HepG2 (cell line): ENCODE measurements at regions not wholly inside any gene's neighbourhood (a gene's known extent, or its start where the extent isn't known, plus 50 kb on each side); places are given as distances from the start of the nearest gene placed in this dataset.

Experiments used
- ATAC-seq: fragments of 200-7000 bp; cut with Tn5 transposase; 3 replicates; pipeline ENCODE4 v1.9.1; 2020; ENCODE audit warnings: mild to moderate bottlenecking, moderate library complexity
- BruUV-seq: library from RNA; stranded (reverse); fragments of 400-500 nt; replicated peaks from 2 replicates; lab custom pipeline; 2021; lab: Mats Ljungman, UMichigan
- CTCF ChIA-PET: fragments of 300-600 bp; formaldehyde crosslinking; extraction: SDS; loops from one replicate; lab custom pipeline; 2021; ENCODE audit warnings: low total read pairs, inconsistent platforms, low intra/inter-chr PET ratio; lab: Yijun Ruan, JAX
- POLR2A ChIA-PET: fragments of 350-600 bp; sonication (Branson Sonifier 250); formaldehyde crosslinking; loops from one replicate; lab custom pipeline; 2020; ENCODE audit warnings: antibody characterized with exemption, inconsistent platforms; lab: Yijun Ruan, JAX
- DNase-seq: peaks from one replicate; pipeline ENCODE4 v3.0.0-alpha.2; 2015; ENCODE audit warnings: low spot score
- FAIRE-seq: peaks from 3 replicates; lab custom pipeline; 2011; peaks lifted over from hg19 to GRCh38; lab: Jason Lieb, UNC
- H2AFZ ChIP-seq: one replicate; pipeline ENCODE4 v1.6.1; 2011; ENCODE audit warnings: low read length, inconsistent platforms
- H3K27ac ChIP-seq: fragments of 300-600 bp; 3 replicates; pipeline ENCODE4 v1.8.0; 2011; ENCODE audit warnings: mixed run types, mild to moderate bottlenecking, mixed read lengths, low read length, inconsistent platforms; ENCODE audit not compliant: insufficient read depth; ENCODE audit errors: extremely low read length
- H3K27me3 ChIP-seq, 2 experiments: fragments of 200-600 bp in 1 of 2; 2 replicates in 1 of 2; 3 replicates in 1 of 2; pipeline versions ENCODE4 v1.6.0 to v1.8.0; 2011; ENCODE audit warnings: low read length in 2 of 2, mild to moderate bottlenecking in 2 of 2, moderate library complexity in 2 of 2, inconsistent platforms in 1 of 2; ENCODE audit not compliant: insufficient read depth in 2 of 2, control insufficient read depth in 1 of 2
- H3K36me3 ChIP-seq, 2 experiments: fragments of 200-600 bp in 1 of 2; replicated peaks in 1 of 2; 2 replicates in 1 of 2; 3 replicates in 1 of 2; pipeline versions ENCODE4 v1.5.1 to v1.8.0; 2011; ENCODE audit warnings: low read length in 2 of 2, inconsistent platforms in 1 of 2; ENCODE audit not compliant: insufficient read depth in 2 of 2, control insufficient read depth in 1 of 2
- H3K4me1 ChIP-seq: 2 replicates; pipeline ENCODE4 v1.5.1; 2012; ENCODE audit warnings: low read length, inconsistent platforms; ENCODE audit not compliant: insufficient read depth
- H3K4me2 ChIP-seq: 2 replicates; pipeline ENCODE4 v1.6.0; 2011; ENCODE audit warnings: low read depth, low read length, inconsistent platforms
- H3K4me3 ChIP-seq, 3 experiments: fragments of 200-600 bp in 1 of 3; sonication (generic), shearing (Covaris generic) in 1 of 3; replicated peaks in 1 of 3; 2 replicates each; pipeline ENCODE4 v1.5.1; 2011 to 2016; ENCODE audit warnings: low read length in 3 of 3, inconsistent platforms in 2 of 3, low read depth in 2 of 3, mild to moderate bottlenecking in 2 of 3, control low read depth in 1 of 3, mixed read lengths in 1 of 3; ENCODE audit not compliant: insufficient read depth in 1 of 3
- H3K79me2 ChIP-seq: one replicate; pipeline ENCODE4 v1.6.1; 2011; ENCODE audit warnings: low read length, inconsistent platforms; ENCODE audit not compliant: insufficient read depth
- H3K9ac ChIP-seq: 2 replicates; pipeline ENCODE4 v1.6.0; 2011; ENCODE audit warnings: mild to moderate bottlenecking, low read depth, low read length, inconsistent platforms; ENCODE audit not compliant: insufficient read depth
- H3K9me3 ChIP-seq: 2 replicates; pipeline ENCODE4 v1.5.1; 2012; ENCODE audit warnings: mild to moderate bottlenecking, low read length
- H4K20me1 ChIP-seq: 2 replicates; pipeline ENCODE4 v1.6.0; 2011; ENCODE audit warnings: inconsistent platforms, mild to moderate bottlenecking, low read length, moderate library complexity; ENCODE audit not compliant: insufficient read depth
- SNAPC4 ChIP-seq: sonication (generic); formaldehyde crosslinking; IDR thresholded peaks from 2 replicates; pipeline ENCODE4 v1.4.0; 2020; ENCODE audit warnings: mild to moderate bottlenecking, missing genetic modification reagents
- WGBS: methylation state at CpG from one replicate; pipeline ENCODE4 v1.1.6; 2017; ENCODE audit warnings: low lambda C conversion rate; 5-methylcytosine and 5-hydroxymethylcytosine counted together
- in situ Hi-C: cut with HindIII; loops from 2 replicates; pipeline ENCODE4 v1.10.0; 2017; ENCODE audit warnings: low pct_unique_long_range_greater_than_20kb; ENCODE audit not compliant: extremely low pct_ligation_motif_present
- intact Hi-C: fragments of 100-400 bp; cut with micrococcal nuclease; formaldehyde crosslinking; loops from one replicate; pipeline ENCODE4 v1.10.0; 2022; ENCODE audit not compliant: unreplicated experiment

DNA sequence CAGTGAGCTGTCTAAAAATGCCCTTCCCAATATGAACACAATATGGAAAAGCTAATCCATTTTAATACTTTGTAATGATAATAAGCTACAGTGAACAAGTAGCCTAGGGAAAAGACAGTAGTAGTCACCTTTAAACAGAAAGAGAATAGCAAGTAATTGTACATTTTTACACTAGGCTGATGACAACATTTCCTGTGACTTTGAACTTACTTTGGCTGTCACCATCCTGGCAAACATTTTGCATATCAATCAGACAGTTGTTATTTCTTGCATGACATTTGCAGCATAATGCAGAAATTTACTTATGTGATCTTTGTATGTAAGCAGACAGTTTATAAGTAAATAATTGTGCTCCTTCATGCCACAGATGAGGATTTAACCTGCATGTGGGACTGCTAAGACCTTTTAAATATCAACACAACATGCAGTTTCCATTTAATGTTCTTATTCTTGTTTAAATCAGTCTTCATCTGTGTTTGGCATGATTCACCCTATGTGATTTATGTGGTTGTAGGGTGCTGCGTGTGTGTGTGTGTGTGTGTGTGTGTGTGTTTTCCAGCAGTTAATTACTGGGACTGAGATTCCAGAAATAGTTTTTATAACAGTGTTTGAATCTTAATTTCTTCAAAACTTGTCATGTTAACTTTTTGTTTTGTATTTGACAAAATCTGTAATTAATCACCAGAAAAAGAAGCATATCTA lies 997.1 kb upstream of the ARRDC3 start:
- Histone ChIP-seq H3K4me1 (no peaks in the 10 kb centered on the region), H3K4me2 (no peak overlapping the region), H3K9me3 (no peaks in the 10 kb centered on the region), H4K20me1 (no peaks in the 10 kb centered on the region), H3K27me3 (no peaks in the 10 kb centered on the region), H3K36me3 (no peaks in the 10 kb centered on the region), H2AFZ (no peak overlapping the region), H3K79me2 (no peaks in the 10 kb centered on the region), H3K4me3 (no peak overlapping the region), H3K9ac (no peak overlapping the region)
- ChIA-PET POLR2A (no interaction called here), CTCF (no interaction called here)
- BruUV-seq: no TSS peak
- 4% methylated on average over 1 of the region's 1 CpG for WGBS
- no peak for ATAC-seq
- in situ Hi-C loops: no loop called here
- intact Hi-C loops: no loop called here
- FAIRE-seq: no peak
- TF ChIP-seq SNAPC4: no peak
- TF ChIP-seq, all 625 proteins: peak for 0
- H3K27ac ChIP-seq: no peak overlapping the region
- DNase-seq: no peak
